Keratinocyte (primary cell): ENCODE measurements at regions not wholly inside any gene's neighbourhood (a gene's known extent, or its start where the extent isn't known, plus 50 kb on each side); places are given as distances from the start of the nearest gene placed in this dataset.

Source experiments
- DNase-seq: peaks from one replicate; pipeline ENCODE4 v3.0.0-alpha.2; 2011; ENCODE audit warnings: low read depth, missing footprints, low spot score
- FAIRE-seq: peaks from 2 replicates; lab custom pipeline; 2011; peaks lifted over from hg19 to GRCh38; lab: Jason Lieb, UNC
- H2AFZ ChIP-seq: 2 replicates; pipeline ENCODE4 v1.6.0; 2012; ENCODE audit warnings: low read length, control low read depth, inconsistent platforms; ENCODE audit not compliant: control insufficient read depth
- H3K27ac ChIP-seq: 2 replicates; pipeline ENCODE4 v1.5.1; 2011; ENCODE audit warnings: low read length; ENCODE audit not compliant: control insufficient read depth, insufficient read depth
- H3K27me3 ChIP-seq: 3 replicates; pipeline ENCODE4 v1.6.0; 2011; ENCODE audit warnings: low read length; ENCODE audit not compliant: control insufficient read depth, insufficient read depth; ENCODE audit errors: extremely low read depth
- H3K36me3 ChIP-seq, 2 experiments: 2 replicates in 1 of 2; 3 replicates in 1 of 2; pipeline ENCODE4 v1.5.1; 2011; ENCODE audit warnings: low read length in 2 of 2, mild to moderate bottlenecking in 1 of 2; ENCODE audit not compliant: control insufficient read depth in 2 of 2, insufficient read depth in 2 of 2; ENCODE audit errors: extremely low read depth in 1 of 2
- H3K4me1 ChIP-seq: 3 replicates; pipeline ENCODE4 v1.5.1; 2011; ENCODE audit warnings: low read length; ENCODE audit not compliant: control insufficient read depth, insufficient read depth; ENCODE audit errors: extremely low read depth
- H3K4me2 ChIP-seq: 3 replicates; pipeline ENCODE4 v1.6.0; 2011; ENCODE audit warnings: low read depth, low read length; ENCODE audit not compliant: control insufficient read depth, insufficient read depth; ENCODE audit errors: extremely low read depth
- H3K4me3 ChIP-seq, 3 experiments: fragments of 200-600 bp in 1 of 3; sonication (generic) in 1 of 3; 2 replicates in 2 of 3; 3 replicates in 1 of 3; pipeline ENCODE4 v1.5.1; 2011 to 2016; ENCODE audit warnings: low read length in 3 of 3, mild to moderate bottlenecking in 3 of 3, control low read depth in 2 of 3, inconsistent platforms in 1 of 3, low read depth in 1 of 3, mixed read lengths in 1 of 3, mixed run types in 1 of 3, moderate library complexity in 1 of 3; ENCODE audit not compliant: control insufficient read depth in 2 of 3, insufficient read depth in 2 of 3; ENCODE audit errors: extremely low read depth in 1 of 3
- H3K79me2 ChIP-seq: 2 replicates; pipeline ENCODE4 v1.6.0; 2012; ENCODE audit warnings: low read length; ENCODE audit not compliant: control insufficient read depth, insufficient read depth
- H3K9ac ChIP-seq: 3 replicates; pipeline ENCODE4 v1.6.0; 2011; ENCODE audit warnings: low read length; ENCODE audit not compliant: control insufficient read depth, insufficient read depth; ENCODE audit errors: extremely low read depth
- H3K9me1 ChIP-seq: 3 replicates; pipeline ENCODE4 v1.6.0; 2011; ENCODE audit warnings: low read length; ENCODE audit not compliant: control insufficient read depth, insufficient read depth; ENCODE audit errors: extremely low read depth
- H3K9me3 ChIP-seq: 2 replicates; pipeline ENCODE4 v1.5.1; 2012; ENCODE audit warnings: low read depth, low read length; ENCODE audit not compliant: control insufficient read depth
- H4K20me1 ChIP-seq: 3 replicates; pipeline ENCODE4 v1.6.0; 2011; ENCODE audit warnings: low read length; ENCODE audit not compliant: control insufficient read depth, insufficient read depth; ENCODE audit errors: extremely low read depth
- CTCF ChIP-seq, 3 experiments: IDR thresholded peaks in 1 of 3; conservative IDR thresholded peaks in 1 of 3; optimal IDR thresholded peaks in 1 of 3; 2 replicates in 2 of 3; 3 replicates in 1 of 3; pipeline versions ENCODE3 to v1.5.1; 2011; ENCODE audit warnings: low read length in 3 of 3, mild to moderate bottlenecking in 3 of 3, moderate library complexity in 2 of 3, control low read depth in 1 of 3, inconsistent platforms in 1 of 3; ENCODE audit not compliant: insufficient read depth in 2 of 3; ENCODE audit errors: extremely low read depth in 1 of 3
- EZH2 ChIP-seq: IDR thresholded peaks from one replicate; pipeline ENCODE4 v1.6.1; 2012; ENCODE audit warnings: inconsistent platforms, mild to moderate bottlenecking, low read length, moderate library complexity
- dilution Hi-C: fragments of 300-500 bp; cut with MboI; formaldehyde crosslinking; loops from one replicate; pipeline ENCODE4 v1.7.0; 2020; ENCODE audit warnings: low sequenced_read_pairs; ENCODE audit not compliant: extremely low pct_ligation_motif_present

DNA sequence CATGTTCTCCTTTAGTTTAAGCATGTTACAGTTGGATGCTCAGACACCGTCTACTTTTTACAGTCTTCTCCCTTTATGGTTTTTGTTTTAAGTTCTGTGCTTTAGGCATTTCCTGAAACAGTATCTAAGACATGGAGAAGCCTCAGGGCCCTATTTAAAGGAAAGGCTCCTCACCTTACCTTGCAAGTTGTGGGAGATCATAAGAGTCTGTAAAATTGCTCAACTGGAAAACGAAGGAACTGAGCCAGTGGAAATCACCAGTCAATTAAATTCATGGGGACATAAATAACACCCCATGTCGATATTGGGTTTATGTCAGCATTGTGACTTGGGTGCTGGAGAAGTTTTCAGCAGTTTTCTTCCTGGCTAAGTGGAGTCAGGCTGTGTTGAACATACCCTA, 239.2 kb downstream of the KIF4B start:
- H3K4me2 ChIP-seq, result no peak overlapping the region
- FAIRE-seq (no peak), DNase-seq (no peak)
- H3K9ac ChIP-seq, result no peak overlapping the region
- no peaks in the 10 kb centered on the region for H3K36me3 ChIP-seq
- H3K9me3 ChIP-seq, result no peaks in the 10 kb centered on the region
- H3K4me1 ChIP-seq, result peaks cover 11% of the 10 kb centered on the region
- no peaks in the 10 kb centered on the region for H3K79me2 ChIP-seq
- H3K9me1 ChIP-seq, result no peaks in the 10 kb centered on the region
- H3K27ac ChIP-seq, result no peak overlapping the region
- no peaks in the 10 kb centered on the region for H3K27me3 ChIP-seq
- dilution Hi-C loops, result no loop called here
- no peak overlapping the region for H2AFZ ChIP-seq
- no peak for TF ChIP-seq EZH2
- no peak for TF ChIP-seq CTCF (optimal IDR thresholded peaks at IDR 0.05 in 1 of 3, IDR thresholded peaks at IDR 0.05 in 1 of 3, conservative IDR thresholded peaks at IDR 0.05 in 1 of 3; ENCODE audit: extremely low read depth in 1 of 3, insufficient read depth in 2 of 3, low read length in 3 of 3)
- H3K4me3 ChIP-seq, result no peak overlapping the region
- H4K20me1 ChIP-seq, result no peaks in the 10 kb centered on the region

DNA sequence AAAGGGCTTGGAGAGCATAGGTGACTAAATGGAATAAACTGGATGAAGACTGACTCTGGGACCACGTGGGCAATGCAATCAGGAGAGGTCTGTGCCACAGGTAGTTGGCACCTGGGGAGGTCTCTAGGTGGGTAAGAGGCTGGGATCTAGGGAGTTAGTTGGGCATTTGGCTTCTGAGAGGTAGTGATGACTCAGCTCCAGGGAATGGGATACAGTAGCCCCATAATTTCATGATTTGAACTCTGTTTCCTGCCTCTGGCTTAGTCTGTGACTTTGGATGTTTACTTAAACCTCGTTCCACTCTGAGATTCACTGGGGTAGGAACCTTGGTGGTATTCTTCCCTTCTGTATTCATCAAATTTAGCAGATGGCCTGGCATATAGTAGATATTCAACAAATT, 240.8 kb downstream of the KIF4B start:
- DNase-seq (no peak), FAIRE-seq (peak; percentile 73)
- Histone ChIP-seq H4K20me1 (no peaks in the 10 kb centered on the region), H3K27ac (no peak overlapping the region), H3K9ac (no peak overlapping the region), H3K4me3 (no peak overlapping the region), H3K4me2 (peak overlapping the region; percentile 9), H3K27me3 (no peaks in the 10 kb centered on the region), H2AFZ (peak overlapping the region; percentile 28), H3K9me1 (no peaks in the 10 kb centered on the region), H3K4me1 (peaks cover 11% of the 10 kb centered on the region), H3K36me3 (no peaks in the 10 kb centered on the region), H3K9me3 (no peaks in the 10 kb centered on the region), H3K79me2 (no peaks in the 10 kb centered on the region)
- dilution Hi-C loops, result no loop called here
- TF ChIP-seq CTCF (optimal IDR thresholded peaks at IDR 0.05 in 1 of 3, IDR thresholded peaks at IDR 0.05 in 1 of 3, conservative IDR thresholded peaks at IDR 0.05 in 1 of 3; ENCODE audit: extremely low read depth in 1 of 3, insufficient read depth in 2 of 3, low read length in 3 of 3) (no peak), EZH2 (no peak)
